GM18507 (cell line): ENCODE measurements at regions not wholly inside any gene's neighbourhood (a gene's known extent, or its start where the extent isn't known, plus 50 kb on each side); places are given as distances from the start of the nearest gene placed in this dataset.

ENCODE experiments used
- DNase-seq: peaks from one replicate; pipeline ENCODE4 v3.0.0; 2011; ENCODE audit warnings: low read depth; ENCODE audit not compliant: insufficient read length; ENCODE audit errors: extremely low spot score
- FAIRE-seq: peaks from 2 replicates; lab custom pipeline; 2011; peaks lifted over from hg19 to GRCh38; lab: Jason Lieb, UNC

- FAIRE-seq (no peak), DNase-seq (no peak)
Measured at GRCh38 chr1:80892539-80892938, 908.2 kb upstream of the ADGRL2 start.

GRCh38 chr1:80891871-80892270 is 908.9 kb upstream of the ADGRL2 start:
- FAIRE-seq, result no peak

GRCh38 chr1:80882553-80882952 is 918.2 kb upstream of the ADGRL2 start:
- FAIRE-seq (no peak), DNase-seq (no peak)

More at GRCh38 chr1:80891871-80892270, 908.9 kb upstream of the ADGRL2 start:
- DNase-seq, result no peak

- DNase-seq (no peak), FAIRE-seq (no peak)
Measured at GRCh38 chr1:80878343-80878742, 922.4 kb upstream of the ADGRL2 start.

GRCh38 chr1:80876035-80876434 is 924.7 kb upstream of the ADGRL2 start:
- DNase-seq (no peak), FAIRE-seq (no peak)

GRCh38 chr1:80869299-80869698 is 931.4 kb upstream of the ADGRL2 start:
- FAIRE-seq (no peak), DNase-seq (no peak)

- FAIRE-seq (no peak), DNase-seq (no peak)
Measured at GRCh38 chr1:80847904-80848303, 952.8 kb upstream of the ADGRL2 start.

GRCh38 chr1:80846966-80847365 is 953.8 kb upstream of the ADGRL2 start:
- no peak for DNase-seq
- FAIRE-seq, result no peak

- DNase-seq, result no peak
- FAIRE-seq, result no peak
Measured at GRCh38 chr1:80842796-80843195, 957.9 kb upstream of the ADGRL2 start.

- FAIRE-seq, result no peak
- no peak for DNase-seq
Measured at GRCh38 chr1:80841261-80841660, 959.5 kb upstream of the ADGRL2 start.

- DNase-seq (no peak), FAIRE-seq (no peak)
Measured at GRCh38 chr1:80837066-80837465, 963.7 kb upstream of the ADGRL2 start.

GRCh38 chr1:80836505-80836904 is 964.2 kb upstream of the ADGRL2 start:
- FAIRE-seq, result no peak

GRCh38 chr1:80827666-80828065 is 973.1 kb upstream of the ADGRL2 start:
- DNase-seq (no peak), FAIRE-seq (no peak)

More at GRCh38 chr1:80836505-80836904, 964.2 kb upstream of the ADGRL2 start:
- no peak for DNase-seq

- DNase-seq (no peak), FAIRE-seq (no peak)
Measured at GRCh38 chr1:80825067-80825466, 975.7 kb upstream of the ADGRL2 start.

- FAIRE-seq, result no peak
- DNase-seq, result no peak
Measured at GRCh38 chr1:80818211-80818610, 982.5 kb upstream of the ADGRL2 start.

GRCh38 chr1:80807981-80808380 is 992.8 kb upstream of the ADGRL2 start:
- DNase-seq, result no peak
- no peak for FAIRE-seq

GRCh38 chr1:80806431-80806830 is 994.3 kb upstream of the ADGRL2 start:
- no peak for FAIRE-seq
- no peak for DNase-seq

- no peak for FAIRE-seq
- DNase-seq, result no peak
Measured at GRCh38 chr1:80801695-80802094, 999.0 kb upstream of the ADGRL2 start.

GRCh38 chr1:80799457-80799856 is 1001.3 kb upstream of the ADGRL2 start:
- DNase-seq, result no peak
- no peak for FAIRE-seq

GRCh38 chr1:80779275-80779674 is 1021.5 kb upstream of the ADGRL2 start:
- DNase-seq, result no peak
- FAIRE-seq, result no peak

- FAIRE-seq, result no peak
Measured at GRCh38 chr1:80778094-80778840, 1022.5 kb upstream of the ADGRL2 start.

GRCh38 chr1:80776266-80776665 is 1024.5 kb upstream of the ADGRL2 start:
- FAIRE-seq (no peak), DNase-seq (no peak)

More at GRCh38 chr1:80778094-80778840, 1022.5 kb upstream of the ADGRL2 start:
- no peak for DNase-seq
